ENCODE measurements at regions not wholly inside any gene's neighbourhood (a gene's known extent, or its start where the extent isn't known, plus 50 kb on each side); places are given as distances from the start of the nearest gene placed in this dataset.

DNA sequence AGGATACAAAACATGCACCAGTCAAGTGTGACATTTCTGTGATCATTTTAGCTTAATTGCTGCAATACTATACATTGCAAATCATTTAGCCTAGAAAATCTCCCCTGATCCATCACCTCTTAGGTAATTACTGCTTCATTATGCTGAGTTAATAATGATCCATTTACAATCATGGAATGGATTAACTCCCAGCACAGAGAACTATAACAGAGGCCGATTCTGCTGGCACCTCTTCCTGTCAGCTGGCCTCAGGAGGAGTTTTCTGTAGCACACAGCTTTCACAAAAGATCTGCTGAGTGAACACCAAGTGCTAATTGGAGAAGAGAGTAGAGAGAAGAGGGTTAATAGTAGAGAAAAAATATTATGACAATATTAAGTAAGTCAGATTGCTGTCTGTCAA, 591.8 kb upstream of the KIRREL3 start:
- no peaks in the 10 kb centered on the region for H3K36me3 ChIP-seq
- TF ChIP-seq, protein P1, sequence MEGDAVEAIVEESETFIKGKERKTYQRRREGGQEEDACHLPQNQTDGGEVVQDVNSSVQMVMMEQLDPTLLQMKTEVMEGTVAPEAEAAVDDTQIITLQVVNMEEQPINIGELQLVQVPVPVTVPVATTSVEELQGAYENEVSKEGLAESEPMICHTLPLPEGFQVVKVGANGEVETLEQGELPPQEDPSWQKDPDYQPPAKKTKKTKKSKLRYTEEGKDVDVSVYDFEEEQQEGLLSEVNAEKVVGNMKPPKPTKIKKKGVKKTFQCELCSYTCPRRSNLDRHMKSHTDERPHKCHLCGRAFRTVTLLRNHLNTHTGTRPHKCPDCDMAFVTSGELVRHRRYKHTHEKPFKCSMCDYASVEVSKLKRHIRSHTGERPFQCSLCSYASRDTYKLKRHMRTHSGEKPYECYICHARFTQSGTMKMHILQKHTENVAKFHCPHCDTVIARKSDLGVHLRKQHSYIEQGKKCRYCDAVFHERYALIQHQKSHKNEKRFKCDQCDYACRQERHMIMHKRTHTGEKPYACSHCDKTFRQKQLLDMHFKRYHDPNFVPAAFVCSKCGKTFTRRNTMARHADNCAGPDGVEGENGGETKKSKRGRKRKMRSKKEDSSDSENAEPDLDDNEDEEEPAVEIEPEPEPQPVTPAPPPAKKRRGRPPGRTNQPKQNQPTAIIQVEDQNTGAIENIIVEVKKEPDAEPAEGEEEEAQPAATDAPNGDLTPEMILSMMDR (IDR thresholded peaks at IDR 0.05) = no peak
- TF ChIP-seq POLR2A (IDR thresholded peaks at IDR 0.05) = no peak
- DNase-seq = no peak
- H3K4me3 ChIP-seq = no peak overlapping the region
- no peaks in the 10 kb centered on the region for H3K9me3 ChIP-seq
- no peaks in the 10 kb centered on the region for H3K27me3 ChIP-seq
- H3K4me1 ChIP-seq = no peaks in the 10 kb centered on the region
- intact Hi-C loops (cut with DNase I; ENCODE audit: low total_unique reads) = no loop called here
- no peak overlapping the region for H3K27ac ChIP-seq

DNA sequence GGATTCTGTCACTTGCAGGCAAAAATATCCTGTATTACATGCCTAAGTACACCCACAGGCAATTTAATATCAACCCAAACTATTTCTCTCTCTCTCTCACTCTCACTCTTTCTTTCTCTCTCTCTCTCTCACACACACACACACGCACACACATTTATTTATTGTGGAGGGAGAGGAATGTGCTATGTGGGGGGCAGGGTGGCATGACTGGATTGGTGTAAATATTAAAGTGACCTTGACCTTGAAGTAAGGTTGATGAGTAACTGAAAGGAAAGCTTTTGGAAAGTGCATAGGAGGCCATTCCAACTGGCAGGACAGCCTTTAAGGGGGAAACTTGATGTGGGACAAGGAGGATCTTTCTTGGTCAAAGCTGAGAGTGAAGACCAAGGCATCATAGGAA, 589.7 kb upstream of the KIRREL3 start:
- Histone ChIP-seq H3K4me3 (no peak overlapping the region), H3K9me3 (no peaks in the 10 kb centered on the region), H3K36me3 (no peaks in the 10 kb centered on the region), H3K4me1 (no peaks in the 10 kb centered on the region), H3K27ac (no peak overlapping the region), H3K27me3 (no peaks in the 10 kb centered on the region)
- intact Hi-C loops (cut with DNase I; ENCODE audit: low total_unique reads) = no loop called here
- DNase-seq = no peak
- no peak for TF ChIP-seq POLR2A (IDR thresholded peaks at IDR 0.05)
- TF ChIP-seq, protein P1 (IDR thresholded peaks at IDR 0.05) = no peak

DNA sequence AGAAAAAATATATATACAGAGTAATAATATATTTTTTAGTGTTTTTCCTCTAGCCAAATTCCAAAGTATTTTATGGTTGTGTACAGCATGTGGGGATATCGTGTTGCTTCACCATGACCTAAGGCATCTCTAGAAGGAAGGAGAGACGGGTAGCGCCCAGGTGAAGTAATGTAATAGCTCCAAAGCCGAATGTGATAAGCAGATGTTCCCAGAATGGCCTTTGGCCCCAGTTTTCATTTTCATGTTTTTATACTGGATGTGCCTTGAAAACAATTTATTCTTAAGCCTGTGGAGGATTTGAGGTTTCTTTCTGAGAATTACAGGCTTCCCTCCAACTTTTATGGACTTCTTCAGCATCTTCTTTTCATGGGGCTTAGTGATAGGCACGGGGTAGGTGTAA, 587.9 kb upstream of the KIRREL3 start:
- no peak overlapping the region for H3K27ac ChIP-seq
- H3K4me1 ChIP-seq = no peaks in the 10 kb centered on the region
- DNase-seq = no peak
- no peaks in the 10 kb centered on the region for H3K36me3 ChIP-seq
- no peak for TF ChIP-seq POLR2A (IDR thresholded peaks at IDR 0.05)
- TF ChIP-seq, protein P1 (IDR thresholded peaks at IDR 0.05) = no peak
- no peaks in the 10 kb centered on the region for H3K9me3 ChIP-seq
- intact Hi-C loops (cut with DNase I; ENCODE audit: low total_unique reads) = no loop called here
- no peak overlapping the region for H3K4me3 ChIP-seq
- H3K27me3 ChIP-seq = no peaks in the 10 kb centered on the region

DNA sequence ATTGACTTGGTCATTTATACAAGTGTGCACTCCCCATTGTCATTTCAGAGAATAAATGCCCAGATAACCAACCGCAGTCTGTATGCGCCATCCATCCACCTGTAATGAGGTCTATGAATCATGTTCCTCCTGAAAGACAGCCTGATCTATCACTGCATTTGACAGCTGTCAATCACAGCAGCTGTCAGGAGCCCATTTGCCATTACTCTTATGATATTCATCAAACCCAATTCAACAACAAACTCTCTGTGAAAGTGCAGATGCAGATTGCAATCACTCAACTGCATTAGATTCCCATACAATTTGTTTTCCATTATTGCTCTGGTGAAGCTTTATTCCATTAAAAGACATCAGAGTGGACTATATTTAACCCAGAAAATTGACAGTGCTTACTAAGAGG, 586.9 kb upstream of the KIRREL3 start:
- no peak for DNase-seq
- TF ChIP-seq, protein P1 (IDR thresholded peaks at IDR 0.05) = no peak
- TF ChIP-seq POLR2A (IDR thresholded peaks at IDR 0.05) = no peak
- intact Hi-C loops (cut with DNase I; ENCODE audit: low total_unique reads) = no loop called here
- Histone ChIP-seq H3K27ac (no peak overlapping the region), H3K27me3 (no peaks in the 10 kb centered on the region), H3K4me3 (no peak overlapping the region), H3K36me3 (no peaks in the 10 kb centered on the region), H3K4me1 (no peaks in the 10 kb centered on the region), H3K9me3 (no peaks in the 10 kb centered on the region)

DNA sequence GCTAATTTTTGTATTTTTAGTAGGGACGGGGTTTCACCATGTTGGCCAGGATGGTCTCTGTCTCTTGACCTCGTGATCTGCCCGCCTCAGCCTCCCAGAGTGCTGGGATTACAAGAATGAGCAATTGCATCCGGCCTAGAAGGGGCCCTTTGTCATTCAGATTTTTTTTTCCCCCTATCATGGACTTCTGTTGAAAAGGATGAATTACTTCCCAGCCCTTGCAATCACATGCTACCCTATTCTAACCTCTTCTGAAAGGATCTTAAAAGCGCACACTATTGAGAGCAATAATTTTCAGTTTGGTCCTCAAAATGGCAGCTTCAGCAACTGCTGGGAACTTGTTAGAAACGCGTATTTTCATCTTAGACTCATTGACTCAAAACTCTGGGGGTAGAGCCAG, 575.6 kb upstream of the KIRREL3 start:
- Histone ChIP-seq H3K27ac (no peak overlapping the region), H3K4me3 (no peak overlapping the region)

More for the DNA sequence above, 575.6 kb upstream of the KIRREL3 start:
- TF ChIP-seq, protein P1 (IDR thresholded peaks at IDR 0.05) = no peak
- no peak for TF ChIP-seq POLR2A (IDR thresholded peaks at IDR 0.05)
- no peak for DNase-seq
- Histone ChIP-seq H3K9me3 (no peaks in the 10 kb centered on the region), H3K36me3 (no peaks in the 10 kb centered on the region), H3K4me1 (no peaks in the 10 kb centered on the region), H3K27me3 (no peaks in the 10 kb centered on the region)
- intact Hi-C loops (cut with DNase I; ENCODE audit: low total_unique reads) = no loop called here

Data from uterus (tissue), 3 donors.